ENCODE measurements at regions not wholly inside any gene's neighbourhood (a gene's known extent, or its start where the extent isn't known, plus 50 kb on each side); places are given as distances from the start of the nearest gene placed in this dataset.
"Not testable (repeated sequence)": the region's sequence is repeated elsewhere in the genome, so short reads cannot be mapped to it uniquely, and the experiment has no call there.

GRCh38 chr5:174892742-174893141 is 168.4 kb downstream of the MSX2 start:
- intact Hi-C loops (cut with micrococcal nuclease): no loop called here
- ATAC-seq (no peak), DNase-seq (no peak)
- no TSS peak for BruUV-seq (replicated peaks)
- no peaks in the 10 kb centered on the region for H3K79me2 ChIP-seq (ENCODE audit: low read length)
- ChIA-PET POLR2A (ENCODE audit: unreplicated experiment) (no interaction called here), CTCF (no interaction called here)
- H3K36me3 ChIP-seq (ENCODE audit: low read depth, low read length): no peaks in the 10 kb centered on the region
- no peaks in the 10 kb centered on the region for H3K9me2 ChIP-seq (replicated peaks; ENCODE audit: low read length)
- H3K4me3 ChIP-seq (ENCODE audit: low read length): no peak overlapping the region
- no peaks in the 10 kb centered on the region for H4K20me1 ChIP-seq (ENCODE audit: low read length)
- no peaks in the 10 kb centered on the region for H3F3A ChIP-seq (ENCODE audit: low read length, unreplicated experiment)
- H3K27me3 ChIP-seq (ENCODE audit: low read length): peaks cover 9% of the 10 kb centered on the region
- no peak overlapping the region for H2AFZ ChIP-seq (ENCODE audit: low read length)
- no peaks in the 10 kb centered on the region for H3K4me1 ChIP-seq (ENCODE audit: insufficient read depth, low read length)
- no peak overlapping the region for H3K4me2 ChIP-seq (ENCODE audit: low read length)
- no peak overlapping the region for H3K27ac ChIP-seq (ENCODE audit: low read length)
- no peak overlapping the region for H3K9ac ChIP-seq (ENCODE audit: low read length)
- TF ChIP-seq EZH2 (IDR thresholded peaks at IDR 0.05; ENCODE audit: low read length, unreplicated experiment) (no peak), CTCF (conservative IDR thresholded peaks at IDR 0.05; ENCODE audit: low read depth, low read length) (no peak), EZH2phosphoT487 (IDR thresholded peaks at IDR 0.05; ENCODE audit: borderline replicate concordance, low read length) (no peak)
- H3K9me3 ChIP-seq (ENCODE audit: low read length): no peaks in the 10 kb centered on the region

- ATAC-seq; H3K4me3 ChIP-seq (ENCODE audit: low read length); BruUV-seq (replicated peaks); H3K79me2 ChIP-seq (ENCODE audit: low read length); H3K9ac ChIP-seq (ENCODE audit: low read length); intact Hi-C loops (cut with micrococcal nuclease); DNase-seq; H3K4me1 ChIP-seq (ENCODE audit: insufficient read depth, low read length); H3K36me3 ChIP-seq (ENCODE audit: low read depth, low read length); POLR2A ChIA-PET (ENCODE audit: unreplicated experiment); H3K4me2 ChIP-seq (ENCODE audit: low read length); H3K27ac ChIP-seq (ENCODE audit: low read length); H2AFZ ChIP-seq (ENCODE audit: low read length); H3K9me2 ChIP-seq (replicated peaks; ENCODE audit: low read length); H3F3A ChIP-seq (ENCODE audit: low read length, unreplicated experiment); H4K20me1 ChIP-seq (ENCODE audit: low read length); H3K9me3 ChIP-seq (ENCODE audit: low read length): not testable (repeated sequence)
- CTCF ChIA-PET: interaction anchor here (0.6 kb wide), 1 partner anchor 416 kb away, joined by 3 read pairs; no protein-coding TSS in a partner anchor
- peaks cover 10% of the 10 kb centered on the region for H3K27me3 ChIP-seq (ENCODE audit: low read length)
These were observed 156.2 kb downstream of the MSX2 start for GRCh38 chr5:174880412-174881200.

- Histone ChIP-seq H3K9me2 (replicated peaks; ENCODE audit: low read length) (no peaks in the 10 kb centered on the region), H4K20me1 (ENCODE audit: low read length) (no peaks in the 10 kb centered on the region), H3F3A (ENCODE audit: low read length, unreplicated experiment) (no peaks in the 10 kb centered on the region), H3K79me2 (ENCODE audit: low read length) (no peaks in the 10 kb centered on the region), H3K9me3 (ENCODE audit: low read length) (no peaks in the 10 kb centered on the region), H3K9ac (ENCODE audit: low read length) (no peak overlapping the region), H2AFZ (ENCODE audit: low read length) (no peak overlapping the region), H3K4me3 (ENCODE audit: low read length) (no peak overlapping the region), H3K27me3 (ENCODE audit: low read length) (peaks cover 17% of the 10 kb centered on the region), H3K36me3 (ENCODE audit: low read depth, low read length) (no peaks in the 10 kb centered on the region), H3K4me2 (ENCODE audit: low read length) (no peak overlapping the region), H3K4me1 (ENCODE audit: insufficient read depth, low read length) (no peaks in the 10 kb centered on the region), H3K27ac (ENCODE audit: low read length) (no peak overlapping the region)
- intact Hi-C loops (cut with micrococcal nuclease): no loop called here
- BruUV-seq (replicated peaks): no TSS peak
- DNase-seq (no peak), ATAC-seq (no peak)
- ChIA-PET POLR2A (ENCODE audit: unreplicated experiment) (no interaction called here), CTCF (no interaction called here)
- TF ChIP-seq CTCF (conservative IDR thresholded peaks at IDR 0.05; ENCODE audit: low read depth, low read length) (no peak), EZH2phosphoT487 (IDR thresholded peaks at IDR 0.05; ENCODE audit: borderline replicate concordance, low read length) (no peak)
These were observed 153.6 kb downstream of the MSX2 start for GRCh38 chr5:174877987-174878386.
